NCI-H510A (cell line): ENCODE measurements at regions not wholly inside any gene's neighbourhood (a gene's known extent, or its start where the extent isn't known, plus 50 kb on each side); places are given as distances from the start of the nearest gene placed in this dataset.

Experiments used
- DNase-seq: peaks from one replicate; lab custom pipeline; 2025; lab: John Stamatoyannopoulos, UW

DNA sequence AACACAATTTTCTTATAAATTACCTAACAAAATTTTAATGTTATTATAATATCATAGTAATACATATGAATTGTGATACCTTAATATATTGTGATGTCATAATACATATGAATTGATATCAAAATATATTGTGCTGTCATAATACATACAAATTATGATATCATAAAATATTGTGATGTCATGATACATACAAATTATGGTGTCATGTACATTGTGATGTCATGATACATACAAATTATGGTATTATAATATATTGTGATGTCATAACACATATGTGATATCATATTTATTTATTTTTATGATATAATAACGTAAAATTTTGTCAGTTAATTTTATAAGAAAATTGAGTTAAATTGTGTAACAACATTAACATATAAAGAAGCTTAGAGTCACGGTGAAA lies 1927.2 kb downstream of the TP53TG3F start:
- no peak for DNase-seq

DNA sequence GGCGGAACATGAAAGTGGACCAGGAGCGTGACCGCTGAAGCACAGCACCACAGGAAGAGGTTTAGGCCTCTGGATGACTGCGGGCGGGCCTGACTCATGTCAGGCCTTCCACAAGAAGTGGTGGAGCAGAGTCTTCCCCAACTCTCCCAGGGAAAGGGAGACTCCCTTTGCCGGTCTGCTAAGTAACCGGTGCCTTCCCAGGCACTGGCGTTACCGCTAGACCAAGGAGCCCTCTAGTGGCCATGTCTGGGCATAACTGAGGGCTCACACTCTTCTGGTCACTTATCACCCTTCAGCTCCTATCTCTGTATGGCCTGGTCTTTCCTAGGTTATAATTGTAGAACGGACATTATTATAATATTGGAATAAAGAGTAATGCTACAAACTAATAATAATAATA lies 1931.9 kb downstream of the TP53TG3F start:
- peak; percentile 25 for DNase-seq

DNA sequence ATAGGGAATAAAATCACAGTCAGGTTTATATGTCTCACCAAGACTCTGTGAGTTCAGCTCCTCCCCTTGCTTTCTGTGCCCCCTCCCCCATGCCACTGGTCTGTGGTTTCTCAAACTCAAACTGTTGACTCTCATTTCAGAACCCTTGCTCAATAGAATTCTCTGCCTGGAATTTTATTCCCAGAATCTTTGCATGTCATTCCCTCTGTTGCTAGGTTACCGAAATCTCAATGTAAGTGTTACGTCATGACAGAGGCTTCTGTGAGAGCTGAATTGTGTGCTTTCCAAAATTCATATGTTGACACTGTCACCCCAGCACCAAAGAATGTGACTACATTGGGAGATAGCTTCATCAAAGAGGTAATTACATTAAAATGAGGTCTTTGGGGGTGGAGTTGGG lies 1938.8 kb downstream of the TP53TG3F start:
- no peak for DNase-seq

DNA sequence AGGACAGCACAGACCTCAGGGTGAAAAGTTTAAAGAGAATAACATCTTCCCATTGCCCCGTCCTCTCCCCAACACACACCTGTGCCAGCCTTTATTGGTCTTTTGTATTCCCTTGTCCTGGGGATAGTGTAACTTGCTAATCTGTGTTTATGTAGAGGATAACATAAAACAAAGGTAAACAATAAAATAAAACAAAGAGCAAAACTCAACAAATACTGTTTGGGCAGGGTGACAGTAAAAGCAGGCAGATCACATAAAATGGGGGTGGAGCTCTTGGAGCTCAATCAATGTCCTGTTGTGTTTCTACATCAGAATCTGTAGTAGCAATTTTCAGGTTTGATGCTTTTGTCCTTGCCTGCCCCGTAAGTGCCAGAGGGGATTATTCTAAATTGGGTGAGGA lies 1939.7 kb downstream of the TP53TG3F start:
- no peak for DNase-seq

DNA sequence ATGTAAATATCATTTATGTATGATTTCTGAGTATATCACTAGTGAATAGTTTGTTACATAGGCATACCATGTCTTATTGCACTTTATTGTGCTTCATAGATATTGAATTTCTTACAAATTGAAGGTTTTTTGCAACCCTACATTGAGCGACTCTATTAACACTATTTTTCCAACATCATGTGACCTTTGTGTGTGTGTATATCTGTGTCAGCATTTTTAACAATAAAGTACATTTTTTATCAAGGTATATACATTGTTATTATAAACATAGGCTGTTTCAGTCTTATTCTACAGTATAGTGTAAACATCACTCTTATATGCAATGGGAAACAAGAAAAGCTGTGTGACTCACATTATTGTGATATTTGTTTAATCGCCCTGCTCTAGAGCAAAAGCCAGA lies 1944.9 kb downstream of the TP53TG3F start:
- DNase-seq = no peak

DNA sequence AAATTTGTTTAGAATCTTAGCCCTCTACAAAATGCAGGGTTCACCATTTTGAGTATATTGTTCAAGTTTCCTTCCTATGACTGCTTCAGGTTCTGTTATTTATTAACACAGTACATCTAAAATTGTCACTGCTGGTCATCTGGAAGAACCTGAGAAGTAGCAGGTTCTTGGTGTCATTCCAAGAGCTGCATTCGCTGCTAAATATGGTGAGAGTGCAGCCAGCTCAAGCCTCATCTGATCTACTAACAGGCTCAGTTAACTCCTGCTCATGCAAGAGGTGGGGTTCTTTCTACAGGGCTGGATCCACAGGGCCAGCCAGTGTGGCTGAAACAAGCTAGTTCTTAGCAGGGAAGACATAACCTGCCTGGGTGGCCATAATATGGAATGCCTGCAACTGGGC lies 1946.1 kb downstream of the TP53TG3F start:
- DNase-seq = no peak

DNA sequence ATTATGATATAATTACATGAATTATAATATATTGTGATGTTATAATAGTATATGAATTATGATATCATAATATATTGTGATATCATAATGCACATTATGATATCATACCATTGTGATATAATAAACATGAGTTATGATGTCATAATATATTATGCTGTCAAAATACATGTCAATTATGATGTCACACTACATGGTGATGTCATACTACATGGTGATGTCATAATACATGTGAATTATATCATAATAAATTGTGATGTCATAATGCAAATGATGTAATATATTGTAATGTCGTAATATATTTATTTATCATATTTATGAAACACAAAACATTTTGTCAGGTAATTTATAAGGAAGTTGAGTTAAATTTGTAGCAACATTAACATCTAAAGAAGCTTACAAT lies 1950.1 kb downstream of the TP53TG3F start:
- no peak for DNase-seq

DNA sequence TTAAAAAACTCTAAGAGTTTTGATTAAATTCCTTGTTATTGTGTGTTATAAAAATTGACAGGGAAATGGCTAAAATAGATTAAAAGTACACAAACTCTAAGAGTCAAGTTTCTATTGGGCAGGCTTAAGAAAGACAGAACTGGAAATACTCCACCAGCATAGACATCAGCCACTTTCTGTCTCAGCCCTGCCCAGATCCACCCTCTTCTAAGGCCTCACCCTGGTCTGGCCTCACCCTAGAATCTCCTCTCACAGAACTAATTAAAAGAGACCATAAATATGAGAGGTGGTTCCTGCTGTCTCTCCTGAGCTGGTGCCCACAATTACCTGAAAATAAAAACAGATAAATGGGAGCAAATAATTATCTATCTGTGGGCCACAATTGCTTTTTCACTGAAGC lies 1951.0 kb downstream of the TP53TG3F start:
- no peak for DNase-seq

DNA sequence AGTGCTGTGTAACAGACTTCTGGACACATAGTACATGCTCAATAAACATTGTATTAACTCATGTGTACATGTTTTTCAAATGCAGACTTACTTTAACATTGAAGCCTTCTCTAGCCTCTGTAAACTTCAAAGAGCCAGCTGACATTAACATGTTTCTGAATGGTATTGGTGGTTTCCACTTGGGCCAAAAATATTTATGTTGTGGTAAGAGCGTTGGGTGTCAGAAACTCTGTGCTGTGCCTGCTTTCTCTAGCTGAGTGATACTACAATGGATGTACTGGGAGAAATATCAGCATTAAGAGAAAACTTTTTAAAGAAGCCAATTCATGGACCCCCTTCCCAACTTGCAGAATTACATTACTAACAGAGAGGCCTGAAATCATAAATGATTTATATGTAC lies 1951.7 kb downstream of the TP53TG3F start:
- no peak for DNase-seq

DNA sequence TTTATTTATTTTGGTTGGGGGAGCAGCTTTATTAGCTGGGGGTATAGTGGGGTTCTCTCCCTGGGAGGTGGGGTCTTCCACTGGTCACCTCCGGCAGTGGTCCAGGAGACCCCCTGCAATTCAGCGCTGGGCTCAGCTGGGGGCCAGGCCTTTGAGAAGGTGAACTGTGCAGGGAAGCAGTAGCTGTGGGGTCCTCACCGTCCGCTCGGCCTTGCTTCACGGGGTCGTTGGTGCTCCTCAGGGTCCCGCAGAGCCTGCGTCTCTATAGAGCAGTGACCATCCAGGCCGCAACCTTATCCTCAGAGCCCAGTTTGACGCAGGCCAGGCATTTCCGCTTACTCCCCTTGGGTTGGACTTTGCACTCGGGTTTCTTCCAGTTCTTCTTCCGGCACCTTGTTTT lies 1954.7 kb downstream of the TP53TG3F start:
- DNase-seq = no peak

DNA sequence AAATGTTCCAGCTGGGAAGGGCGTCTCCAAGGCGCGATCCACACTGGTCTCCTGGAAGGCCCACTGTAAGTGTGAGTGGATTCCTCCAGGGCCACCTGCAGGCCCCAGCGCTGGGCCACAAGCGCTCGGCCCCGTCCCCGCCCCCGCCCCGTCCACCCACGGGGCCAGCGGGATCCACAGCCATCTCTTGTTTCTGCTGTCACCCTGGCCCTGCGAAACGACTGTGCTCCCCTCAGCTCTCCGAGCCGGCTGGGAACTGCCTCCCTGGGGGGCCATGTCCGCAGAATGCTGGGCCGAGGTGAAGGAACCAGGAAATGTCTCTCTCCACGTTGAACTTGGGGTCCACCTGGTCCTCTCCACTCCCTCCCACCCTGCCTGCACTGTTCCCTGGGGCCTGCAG lies 1955.2 kb downstream of the TP53TG3F start:
- DNase-seq = no peak

DNA sequence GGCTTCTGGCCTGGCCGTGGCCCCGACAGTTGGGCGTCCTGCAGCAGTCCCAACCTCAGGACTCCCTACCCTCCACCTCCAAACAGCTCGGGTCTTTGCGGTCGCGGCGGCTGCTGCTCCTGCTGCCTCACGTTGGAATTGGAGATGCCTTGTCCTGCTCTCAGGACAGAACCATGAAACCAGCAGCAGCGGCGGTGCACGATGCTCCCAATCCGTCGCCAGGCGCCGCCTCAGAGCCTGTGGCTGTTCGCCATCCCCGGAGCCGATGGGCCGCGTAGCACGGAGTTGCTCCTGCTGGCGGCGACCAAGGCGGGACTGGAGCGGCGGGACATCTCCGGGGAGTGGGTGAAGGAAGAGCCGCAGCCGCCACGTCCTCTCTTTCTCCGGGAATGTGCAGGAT lies 1965.9 kb downstream of the TP53TG3F start:
- DNase-seq = no peak

DNA sequence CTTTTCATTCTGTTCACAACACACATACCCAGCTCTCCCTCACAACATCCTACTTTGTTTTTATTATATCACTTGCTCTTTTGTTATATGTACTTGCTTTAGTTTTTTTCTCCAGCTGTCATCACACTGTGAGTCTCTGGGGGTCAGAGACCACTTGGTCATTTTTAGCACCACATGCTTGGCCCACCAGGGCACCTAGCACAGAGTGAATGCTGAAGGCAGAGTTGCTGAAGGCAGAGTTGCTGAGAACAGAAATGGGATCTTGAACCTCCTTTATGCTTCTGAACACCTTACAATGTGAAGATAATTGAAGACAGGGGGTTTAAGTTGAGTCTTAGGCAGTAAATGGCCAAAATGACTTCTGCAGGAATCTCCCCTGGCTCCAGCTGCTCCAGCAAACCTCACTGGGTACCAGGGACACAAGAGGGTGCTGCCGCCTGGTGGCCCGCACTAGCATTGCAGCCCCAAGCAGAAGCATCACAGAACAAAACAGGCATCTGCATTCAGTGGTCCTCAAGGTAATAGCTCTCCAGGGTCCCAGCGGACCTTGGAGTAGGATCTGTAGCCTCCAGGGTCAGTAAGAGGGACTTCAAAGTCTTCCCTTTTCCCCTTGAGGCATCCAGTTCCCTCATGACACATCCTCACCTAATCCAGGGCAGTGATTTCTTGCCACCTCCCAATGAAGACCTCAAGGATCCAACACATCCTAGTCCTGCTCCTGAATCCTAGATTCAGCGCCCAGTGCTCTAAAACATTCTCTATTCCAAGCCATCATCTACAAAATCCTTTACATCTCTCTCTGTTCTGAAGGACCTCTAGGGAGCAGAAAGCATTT lies 1972.6 kb downstream of the TP53TG3F start:
- DNase-seq = no peak

DNA sequence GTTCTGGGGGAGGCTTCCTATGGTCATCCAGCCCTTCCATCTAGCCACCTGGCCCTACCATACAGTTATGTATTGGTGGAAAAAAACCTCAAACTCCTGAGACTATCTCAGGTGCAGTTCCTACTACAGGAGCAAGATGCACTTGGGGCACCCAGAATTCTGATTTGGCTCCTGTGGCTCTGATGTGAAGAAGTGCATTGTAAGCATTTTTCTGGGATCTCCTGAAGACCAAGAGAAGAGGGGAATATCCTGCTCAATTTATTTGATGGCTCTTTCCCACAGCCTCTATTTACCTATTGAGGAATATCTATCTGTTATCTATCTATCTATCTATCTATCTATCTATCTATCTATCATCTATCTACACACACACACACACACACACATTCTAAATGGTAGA lies 1981.5 kb downstream of the TP53TG3F start:
- DNase-seq = no peak

DNA sequence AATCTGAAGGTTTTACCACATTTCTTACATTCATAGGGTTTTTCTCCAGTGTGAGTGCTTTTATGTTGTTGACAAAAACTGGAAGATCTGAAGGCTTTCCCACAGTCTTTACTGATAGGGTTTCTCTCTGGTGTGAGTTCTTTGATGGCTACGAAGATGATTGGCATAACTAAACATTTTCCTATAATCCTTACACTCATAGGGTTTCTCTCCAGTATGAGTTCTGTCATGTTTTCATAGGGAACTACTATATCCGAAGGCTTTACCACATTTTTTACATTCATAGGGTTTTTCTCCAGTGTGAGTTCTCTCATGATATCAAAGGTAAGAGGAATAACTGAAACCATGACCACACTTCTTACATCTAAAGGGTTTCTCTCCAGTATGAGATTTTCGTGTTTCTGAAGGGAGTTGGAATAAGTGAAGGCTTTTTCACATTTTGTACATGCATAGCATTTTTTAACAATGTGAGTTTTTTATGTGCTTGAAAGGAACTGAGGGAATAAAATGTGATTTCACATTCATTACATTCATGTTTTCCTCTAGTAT lies 1987.7 kb downstream of the TP53TG3F start:
- DNase-seq = no peak

DNA sequence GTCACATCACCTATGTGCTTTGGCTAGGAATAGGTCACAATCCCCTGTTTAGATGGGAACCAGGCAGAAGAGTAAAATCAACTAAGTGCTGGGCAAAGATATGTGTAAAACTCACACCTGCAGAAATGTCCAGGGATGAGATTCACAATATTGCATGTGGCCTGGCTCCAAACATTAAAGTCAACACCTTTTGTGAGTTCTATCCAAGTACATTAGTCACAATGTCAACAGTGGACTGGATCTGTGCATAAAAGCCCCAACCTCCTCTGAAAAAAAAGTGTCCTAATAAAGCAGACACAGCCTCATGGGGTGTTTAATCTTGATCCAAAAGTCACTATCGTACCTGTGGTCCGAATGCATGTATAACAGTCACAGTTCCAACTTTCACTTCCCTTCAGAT lies 1990.3 kb downstream of the TP53TG3F start:
- DNase-seq = no peak

DNA sequence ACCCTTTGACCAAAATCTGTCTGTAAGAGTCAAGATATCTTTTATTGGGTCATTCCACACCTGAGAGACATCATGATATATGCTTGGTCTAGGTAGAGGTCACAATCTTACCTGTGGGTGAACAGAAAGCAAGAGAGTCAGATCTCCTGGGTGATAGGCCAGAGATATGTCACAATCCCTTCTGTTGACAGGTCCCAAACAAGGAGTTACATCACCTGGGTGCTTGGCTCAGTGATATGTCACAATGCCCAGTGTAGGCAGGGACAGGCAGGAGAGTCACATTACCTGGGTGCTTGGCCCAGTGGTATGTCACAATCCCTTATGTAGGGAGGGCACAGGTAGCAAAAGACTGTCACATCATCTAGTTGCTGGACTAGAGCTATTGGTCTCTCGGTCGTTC lies 1991.2 kb downstream of the TP53TG3F start:
- DNase-seq = no peak

DNA sequence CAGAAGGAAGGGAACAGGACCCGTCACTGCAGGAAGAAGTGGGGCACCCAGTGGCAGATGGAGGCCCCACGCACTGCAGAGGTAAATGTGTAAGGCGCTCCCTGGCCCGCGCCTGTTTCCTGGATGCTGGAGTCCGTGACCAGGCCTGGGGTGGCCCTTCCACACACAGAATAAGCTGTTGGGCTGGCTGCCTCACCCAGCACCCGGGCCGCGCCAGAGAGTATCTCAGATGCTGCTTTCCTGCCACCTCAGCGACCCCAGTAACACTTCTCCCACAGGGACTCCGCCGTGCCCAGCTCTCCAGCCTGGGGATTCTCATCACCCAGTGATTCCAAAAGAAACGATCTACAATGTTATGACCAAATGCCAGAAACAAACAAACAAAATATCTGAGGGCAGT lies 1993.1 kb downstream of the TP53TG3F start:
- no peak for DNase-seq

DNA sequence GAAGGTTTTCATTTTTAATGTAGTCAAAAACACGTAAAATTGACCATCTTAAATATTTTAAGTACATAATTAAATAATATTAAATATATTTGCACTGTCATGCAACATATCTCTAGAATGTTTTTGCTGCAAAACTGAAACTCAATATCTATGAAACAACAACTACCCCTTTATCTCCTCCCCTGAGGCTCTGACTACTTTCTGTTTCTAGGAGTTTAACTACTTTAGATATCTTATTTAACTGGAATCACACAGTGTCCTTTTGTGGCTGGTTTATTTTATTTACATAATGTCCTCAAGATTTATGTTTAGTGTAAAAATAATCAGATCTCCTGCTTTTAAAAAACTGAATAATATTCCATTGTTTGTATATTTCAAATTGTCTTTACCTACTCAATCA lies 2003.9 kb downstream of the TP53TG3F start:
- DNase-seq = no peak

DNA sequence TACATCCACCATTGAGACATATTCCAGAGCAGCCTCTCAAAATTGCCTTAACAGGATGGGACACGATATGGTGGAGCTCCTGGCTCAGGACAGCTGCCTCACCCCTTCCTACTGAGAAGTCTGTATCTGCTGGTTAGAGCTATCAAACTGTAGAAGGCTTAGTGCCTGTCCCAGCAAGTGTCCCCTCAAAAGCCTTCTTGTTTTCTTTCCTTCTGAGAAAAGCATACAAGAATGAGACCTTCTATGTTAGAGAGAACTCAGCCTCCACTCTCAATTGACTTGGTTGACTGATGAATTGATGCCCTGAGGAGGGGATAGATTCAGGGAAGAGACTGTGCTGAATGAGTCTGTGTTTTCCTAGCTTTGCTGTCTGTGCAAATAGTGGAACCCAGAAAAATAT lies 2020.9 kb downstream of the TP53TG3F start:
- no peak for DNase-seq

DNA sequence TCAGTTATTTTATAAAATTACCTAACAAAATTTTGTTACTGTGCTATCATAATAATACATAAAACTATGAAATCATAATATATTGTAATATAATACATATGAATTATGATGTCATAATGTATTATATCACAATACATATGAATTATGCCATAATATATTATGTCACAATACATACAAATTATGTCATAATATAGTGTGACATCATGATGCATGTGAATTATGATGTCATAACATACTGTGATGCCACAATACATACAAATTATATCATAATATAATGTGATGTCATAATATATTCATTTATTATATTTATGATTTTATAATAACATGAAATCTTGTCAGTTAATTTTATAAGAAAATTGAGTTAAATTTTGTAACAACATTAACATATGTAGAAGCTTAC lies 2021.6 kb downstream of the TP53TG3F start:
- DNase-seq = no peak

DNA sequence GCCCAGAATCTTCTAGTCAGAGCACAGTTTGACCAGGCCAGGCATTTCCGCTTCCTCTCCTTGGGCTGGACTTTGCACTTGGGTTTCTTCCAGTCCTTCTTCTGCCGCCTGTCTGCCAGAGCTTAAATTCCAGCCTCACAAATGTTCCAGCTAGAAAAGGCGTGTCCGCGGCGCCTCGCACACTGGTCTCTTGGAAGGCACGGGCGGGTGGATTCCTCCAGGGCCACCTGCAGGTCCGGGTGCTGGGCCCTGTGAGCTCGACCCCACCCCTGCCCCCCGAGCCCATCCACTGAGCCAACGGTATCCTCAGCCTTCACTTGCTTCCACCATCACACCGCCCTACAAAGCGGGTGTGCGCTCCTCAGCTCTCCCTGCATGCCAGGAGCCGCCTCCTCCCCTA lies 2026.5 kb downstream of the TP53TG3F start:
- no peak for DNase-seq

DNA sequence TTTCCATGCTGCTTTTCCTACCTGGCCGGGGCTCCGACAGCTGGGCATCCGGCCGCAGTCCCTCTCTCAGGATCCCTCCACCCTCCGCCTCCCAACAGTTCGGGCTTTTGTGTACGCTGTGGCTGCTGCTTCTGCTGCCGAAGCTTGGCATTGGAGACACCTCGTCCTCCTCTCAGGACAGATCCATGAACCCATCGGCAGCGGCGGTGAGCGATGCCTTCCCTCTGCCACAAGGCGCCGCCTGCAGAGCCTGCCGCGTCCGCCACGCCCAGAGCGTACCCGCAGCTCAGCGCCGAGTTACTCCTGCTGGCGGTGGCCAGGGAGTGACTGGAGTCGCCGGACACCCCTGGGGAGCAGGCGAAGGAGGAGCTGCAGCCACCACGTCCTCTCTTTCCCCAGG lies 2032.8 kb downstream of the TP53TG3F start:
- DNase-seq = peak; percentile 76

DNA sequence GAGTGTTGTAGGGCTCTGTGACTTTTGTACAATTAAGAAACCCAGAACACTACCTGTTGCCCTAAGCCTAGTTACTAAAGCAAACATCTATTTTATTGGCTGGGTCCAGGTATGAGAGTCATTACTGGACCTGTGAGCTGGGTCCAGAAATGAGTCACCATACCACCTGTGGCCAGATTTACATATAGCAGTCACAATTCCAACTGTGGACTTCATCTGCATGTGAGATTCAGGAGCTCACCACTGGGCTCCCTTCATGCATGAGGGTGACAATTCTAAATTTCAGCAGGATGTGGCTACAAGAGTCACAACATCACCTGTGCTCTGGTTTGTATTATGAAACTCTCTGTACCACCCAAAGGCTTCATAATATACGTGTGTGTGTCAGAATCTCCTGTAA lies 2038.0 kb downstream of the TP53TG3F start:
- DNase-seq = no peak
